Tongue (tissue), 1 donor: ENCODE measurements at regions not wholly inside any gene's neighbourhood (a gene's known extent, or its start where the extent isn't known, plus 50 kb on each side); places are given as distances from the start of the nearest gene placed in this dataset.
"Not testable (repeated sequence)": the region's sequence is repeated elsewhere in the genome, so short reads cannot be mapped to it uniquely, and the experiment has no call there.

ENCODE experiments used
- DNase-seq: peaks from one replicate; pipeline ENCODE4 v3.0.0-alpha.2; 2015

- DNase-seq = no peak
Measured at GRCh38 chr12:102728506-102729242, 188.4 kb downstream of the PAH start.

- no peak for DNase-seq
Measured at GRCh38 chr12:102726686-102727085, 190.4 kb downstream of the PAH start.

GRCh38 chr12:102722147-102722546 is 194.9 kb downstream of the PAH start:
- DNase-seq = no peak

GRCh38 chr12:102708108-102708507 is 208.9 kb downstream of the PAH start:
- DNase-seq = no peak

GRCh38 chr12:102702447-102703114 is 214.5 kb downstream of the PAH start:
- peak; percentile 52 for DNase-seq

- no peak for DNase-seq
Measured at GRCh38 chr12:102696045-102696444, 215.7 kb upstream of the IGF1 start.

GRCh38 chr12:102694903-102695302 is 214.5 kb upstream of the IGF1 start:
- no peak for DNase-seq

- DNase-seq = no peak
Measured at GRCh38 chr12:102691773-102692555, 211.6 kb upstream of the IGF1 start.

- no peak for DNase-seq
Measured at GRCh38 chr12:102690253-102690652, 209.9 kb upstream of the IGF1 start.

- no peak for DNase-seq
Measured at GRCh38 chr12:102689701-102690100, 209.3 kb upstream of the IGF1 start.

GRCh38 chr12:102687523-102687922 is 207.2 kb upstream of the IGF1 start:
- no peak for DNase-seq

GRCh38 chr12:102685841-102686240 is 205.5 kb upstream of the IGF1 start:
- DNase-seq = no peak

GRCh38 chr12:102685172-102685571 is 204.8 kb upstream of the IGF1 start:
- no peak for DNase-seq

- peak; percentile 3 for DNase-seq
Measured at GRCh38 chr12:102682366-102683289, 202.3 kb upstream of the IGF1 start.

GRCh38 chr12:102681747-102682146 is 201.4 kb upstream of the IGF1 start:
- DNase-seq = no peak

GRCh38 chr12:102681309-102681708 is 200.9 kb upstream of the IGF1 start:
- DNase-seq = no peak

GRCh38 chr12:102680304-102680703 is 199.9 kb upstream of the IGF1 start:
- no peak for DNase-seq

- DNase-seq = no peak
Measured at GRCh38 chr12:102676812-102677211, 196.4 kb upstream of the IGF1 start.

GRCh38 chr12:102675672-102676071 is 195.3 kb upstream of the IGF1 start:
- DNase-seq = no peak

- DNase-seq = no peak
Measured at GRCh38 chr12:102673606-102674005, 193.2 kb upstream of the IGF1 start.

GRCh38 chr12:102672212-102672611 is 191.8 kb upstream of the IGF1 start:
- DNase-seq = not testable (repeated sequence)

GRCh38 chr12:102669056-102669455 is 188.7 kb upstream of the IGF1 start:
- no peak for DNase-seq
